ACHN (cell line): ENCODE measurements at regions not wholly inside any gene's neighbourhood (a gene's known extent, or its start where the extent isn't known, plus 50 kb on each side); places are given as distances from the start of the nearest gene placed in this dataset.
A peak's percentile ranks its signal among the peaks of the same experiment; 100 is the strongest.

Source experiments
- DNase-seq: peaks from one replicate; pipeline ENCODE4 v3.0.0-alpha.2; 2015
- in situ Hi-C: cut with HindIII; loops from 2 replicates; pipeline ENCODE4 v1.10.0; 2017; ENCODE audit warnings: low sequenced_read_pairs, low pct_ligation_motif_present, low pct_unique_long_range_greater_than_20kb

DNA sequence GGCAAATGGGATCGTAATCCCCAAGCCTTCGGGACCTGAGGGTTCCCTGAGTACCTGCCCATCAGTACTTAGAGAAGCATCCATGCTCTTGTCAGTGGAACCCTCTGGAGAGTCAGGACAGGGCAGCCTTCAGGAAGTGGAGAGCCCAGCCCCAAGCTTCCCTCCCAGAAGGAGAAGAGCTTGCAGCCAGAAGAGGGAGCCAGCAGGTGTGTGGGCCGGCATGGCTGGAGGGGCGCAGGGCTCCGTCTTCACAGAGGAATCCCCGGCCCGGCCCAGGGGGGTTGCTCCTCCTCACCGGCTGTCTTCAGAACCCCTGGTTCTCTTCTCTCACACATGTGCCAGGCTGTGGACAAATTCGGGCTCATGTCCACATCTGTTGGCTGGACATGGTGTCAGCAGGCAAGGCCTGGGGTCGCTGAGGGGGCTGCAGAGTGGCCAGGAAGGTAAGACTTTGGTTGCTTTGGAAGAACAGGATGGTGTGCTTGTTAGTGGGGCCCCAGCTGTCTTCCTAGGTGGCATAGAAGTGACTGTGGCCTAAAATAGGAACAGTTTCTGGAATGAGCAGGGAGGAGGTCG lies 58.9 kb upstream of the RXRA start:
- in situ Hi-C loops: no loop called here
- DNase-seq: no peak

DNA sequence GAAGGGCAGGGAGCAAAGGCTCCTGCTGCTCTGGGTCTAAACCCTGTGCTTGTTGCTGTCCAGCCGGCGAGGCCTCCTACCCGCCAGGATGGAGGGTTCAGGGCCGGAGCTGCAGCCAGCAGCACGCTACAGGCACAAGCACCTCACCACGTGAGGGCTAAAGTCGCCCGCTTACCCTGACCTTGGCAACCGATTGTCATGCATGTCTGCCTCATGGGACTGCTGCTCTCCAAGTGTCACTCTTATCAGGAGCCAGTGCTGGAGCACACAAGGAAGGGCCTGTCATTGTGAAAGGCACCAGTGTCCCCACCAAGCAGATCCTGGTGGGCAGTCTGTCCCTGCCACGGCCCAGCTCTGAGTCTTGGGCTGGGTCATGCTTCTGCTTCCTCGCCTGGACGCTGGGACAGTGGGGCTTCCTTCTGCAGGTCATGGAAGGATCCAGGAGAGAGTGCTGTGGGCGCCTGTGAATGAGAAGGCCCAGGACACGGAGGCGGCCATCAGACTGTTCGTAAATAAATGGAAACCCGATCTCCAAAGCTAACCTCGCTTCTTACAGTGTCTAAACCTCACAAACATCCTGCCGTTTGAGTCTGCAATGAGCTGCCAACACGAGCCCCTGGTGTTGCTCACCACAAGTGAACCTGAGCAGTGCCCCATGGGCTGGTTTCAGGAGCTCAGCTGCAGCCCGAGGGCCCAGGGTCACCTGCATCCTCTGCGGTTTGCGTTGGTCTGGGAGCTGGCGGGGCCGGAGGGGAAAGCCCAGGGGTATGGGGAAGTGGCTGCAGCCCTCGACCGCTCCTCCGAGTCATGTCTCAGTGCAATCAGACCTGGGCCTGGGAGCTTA lies 58.2 kb upstream of the RXRA start:
- in situ Hi-C loops: no loop called here
- DNase-seq: no peak

DNA sequence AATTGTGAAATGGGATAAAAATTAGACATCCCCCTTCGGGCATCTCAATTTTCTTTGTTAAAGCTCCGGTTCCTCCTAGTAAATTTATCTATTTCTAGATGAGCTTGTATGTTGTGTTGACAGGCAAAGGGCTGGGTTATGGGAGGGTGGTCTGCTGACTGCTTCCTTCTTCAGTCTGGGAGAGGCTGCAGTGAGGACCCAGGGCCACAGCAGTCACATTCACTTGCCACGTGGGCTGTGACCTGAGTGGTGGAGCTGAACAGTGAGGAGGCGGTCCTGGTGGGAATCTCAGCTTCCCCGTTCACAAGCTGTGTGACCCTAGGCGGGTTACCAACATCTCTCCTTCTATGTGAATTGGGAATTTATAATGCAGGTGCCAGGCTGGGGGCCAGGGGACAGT lies 57.5 kb upstream of the RXRA start:
- no peak for DNase-seq

DNA sequence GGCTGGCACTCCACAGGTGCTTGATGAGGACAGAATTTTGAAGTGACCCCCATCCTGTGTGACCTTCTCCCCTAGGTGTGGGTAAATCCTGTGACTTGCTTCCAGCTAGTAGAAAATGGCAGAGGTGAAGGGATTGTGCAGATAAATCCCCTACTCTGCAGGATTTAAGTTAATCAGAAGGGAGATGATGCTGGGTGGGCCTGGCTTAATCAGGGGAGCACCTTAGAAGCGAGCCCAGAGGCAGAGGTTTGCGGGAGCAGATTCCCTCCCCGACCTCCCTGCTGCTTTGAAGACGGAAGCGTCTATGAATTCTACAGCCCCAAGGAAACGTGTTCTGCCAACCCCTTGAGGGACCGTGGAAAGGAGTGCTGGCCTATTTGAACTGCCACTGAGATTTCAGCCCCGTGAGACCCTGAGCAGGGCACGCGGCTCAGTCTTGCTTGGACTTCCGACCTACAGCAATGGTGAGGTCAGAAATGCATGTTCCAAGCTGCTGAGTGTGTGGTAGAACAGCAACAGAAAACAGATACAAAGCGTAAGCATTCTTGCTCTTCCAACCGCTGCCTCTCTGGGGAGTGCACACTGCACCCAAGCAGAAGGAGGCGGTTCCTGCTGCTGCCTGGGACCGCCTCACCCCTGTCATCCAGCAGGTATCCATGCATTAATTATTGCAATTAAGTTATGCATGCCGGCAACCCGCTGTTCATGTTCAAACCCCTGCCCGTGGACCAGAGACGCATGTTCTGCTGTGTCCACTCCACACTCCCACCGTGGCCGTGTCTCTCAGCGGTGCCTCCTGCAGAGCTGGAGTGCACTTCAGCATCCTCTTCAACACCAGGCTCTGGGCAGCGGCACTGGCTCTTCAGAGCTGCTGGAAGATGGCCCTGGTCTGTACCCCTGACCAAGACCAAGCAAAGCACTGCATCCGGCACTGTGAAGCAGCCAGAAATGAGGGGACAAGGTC lies 54.6 kb upstream of the RXRA start:
- in situ Hi-C loops: no loop called here
- no peak for DNase-seq

More for the DNA sequence above, 57.5 kb upstream of the RXRA start:
- in situ Hi-C loops: no loop called here

DNA sequence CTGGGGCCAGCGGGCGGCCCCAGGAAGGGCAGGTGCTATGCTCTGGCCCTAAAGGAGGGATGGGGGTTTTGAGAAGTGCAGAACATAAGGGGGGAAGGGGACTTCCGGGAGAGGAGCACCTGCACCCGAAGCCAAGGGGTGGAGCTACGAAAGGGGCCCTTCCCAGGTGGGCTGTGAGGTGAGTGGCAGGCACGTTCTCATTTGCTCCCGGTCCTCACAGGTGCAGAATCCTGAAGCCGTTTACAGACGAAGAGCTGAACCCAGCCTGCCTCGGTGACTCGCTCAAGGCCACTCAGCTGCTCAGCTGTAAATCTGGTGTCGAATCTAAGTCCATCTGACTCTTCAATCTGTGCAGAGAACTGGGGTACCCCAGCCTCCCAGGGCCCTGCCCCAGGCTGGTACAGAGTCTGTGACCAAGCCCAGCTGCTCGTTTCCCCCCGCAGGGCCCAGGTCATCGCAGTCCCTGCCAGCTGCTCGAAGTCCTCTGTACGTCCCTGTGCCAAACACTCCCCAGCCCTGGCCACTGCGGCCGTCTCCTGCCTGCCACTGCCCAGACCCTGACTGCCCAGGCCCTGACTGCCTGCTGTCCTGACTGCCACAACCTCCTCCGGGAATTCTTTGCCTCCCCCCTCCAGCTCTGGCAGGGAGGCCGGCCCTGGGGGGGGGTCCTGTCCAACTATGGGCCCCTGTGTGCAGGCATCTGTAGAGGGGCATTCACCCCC lies 53.8 kb upstream of the RXRA start:
- in situ Hi-C loops: no loop called here
- no peak for DNase-seq

DNA sequence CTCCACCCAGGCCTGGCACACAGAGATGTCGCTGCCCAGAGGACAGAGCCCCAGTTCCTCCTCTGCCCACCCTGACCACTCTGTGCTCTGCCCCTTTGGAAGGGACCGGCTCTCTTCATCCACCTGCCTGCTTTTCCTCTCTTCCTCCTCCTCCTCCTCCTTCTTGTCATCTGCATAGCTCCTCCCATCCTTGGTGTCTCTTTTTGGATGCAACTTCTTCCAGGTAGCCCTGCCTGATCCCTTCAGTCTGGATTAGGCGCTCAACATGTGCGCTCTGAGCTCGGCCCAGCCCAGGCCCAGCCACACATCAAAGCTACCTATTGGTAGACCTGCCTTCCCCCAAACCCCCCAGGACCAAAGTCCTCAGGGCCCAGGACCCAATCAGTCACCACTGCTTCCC lies 52.6 kb upstream of the RXRA start:
- no peak for DNase-seq
- in situ Hi-C loops: no loop called here

DNA sequence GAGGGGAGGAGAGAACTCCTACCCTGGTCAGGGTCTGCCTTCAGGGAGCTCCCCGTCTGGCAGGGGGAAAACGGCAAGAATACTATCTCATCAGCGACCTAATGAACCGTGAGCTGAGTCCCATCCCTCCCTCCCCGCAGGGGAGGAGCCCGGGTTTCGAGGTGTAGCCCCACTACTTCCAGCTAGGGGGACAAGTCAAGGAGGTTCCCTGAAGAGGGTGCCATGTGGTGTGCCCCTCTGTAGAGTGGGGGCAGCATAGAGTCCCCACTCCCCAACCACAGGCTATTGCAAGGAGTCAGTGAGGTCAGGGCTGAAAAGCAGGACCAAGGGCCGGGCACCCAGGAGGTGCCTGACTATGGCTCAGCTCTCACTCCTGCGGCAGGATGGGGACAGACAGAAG lies 50.9 kb upstream of the RXRA start:
- peak; percentile 3 for DNase-seq
- in situ Hi-C loops: no loop called here

DNA sequence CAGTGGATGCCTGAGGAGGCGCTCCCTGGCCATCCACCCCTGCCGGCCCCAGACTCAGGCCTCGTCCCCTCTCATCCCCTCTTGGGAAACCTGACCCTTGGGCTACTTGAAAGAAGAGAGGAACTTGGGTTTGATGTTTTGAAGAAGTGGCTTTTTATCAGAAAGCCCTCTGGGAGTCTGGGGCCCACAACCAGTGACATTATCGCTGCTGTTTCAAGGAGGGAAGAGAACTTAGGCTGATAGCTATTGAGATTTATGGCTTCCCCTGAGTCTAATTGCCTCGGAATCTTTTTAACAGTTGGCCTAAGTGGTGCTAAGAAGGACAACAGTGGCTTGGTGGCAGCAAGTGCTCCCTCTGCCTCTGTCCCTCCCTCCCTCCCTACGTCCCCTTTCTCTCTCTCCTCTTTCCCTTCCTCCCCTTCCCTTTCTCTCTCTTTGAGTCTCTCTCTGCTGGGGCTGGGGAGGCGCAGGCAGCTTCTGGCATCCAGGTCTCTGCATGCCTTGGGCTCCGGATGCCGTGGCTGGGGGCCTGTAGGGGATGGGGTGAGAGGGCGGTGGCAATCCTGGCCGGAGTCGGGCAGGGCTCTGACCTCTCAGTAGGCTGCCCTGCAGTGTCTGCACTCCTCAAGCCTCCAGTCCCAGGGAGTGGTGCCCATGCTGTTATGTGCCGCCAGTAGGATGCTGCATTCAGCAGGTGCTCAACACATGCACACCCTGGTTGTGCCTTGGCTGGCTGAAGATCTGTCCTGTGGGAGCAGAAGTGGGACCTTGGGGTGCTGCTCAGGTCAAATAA lies 49.6 kb upstream of the RXRA start:
- no peak for DNase-seq
- in situ Hi-C loops: no loop called here
